Activated T-cell treated with anti-CD3 and anti-CD28 coated beads for 1 hour (primary cell): ENCODE measurements at regions not wholly inside any gene's neighbourhood (a gene's known extent, or its start where the extent isn't known, plus 50 kb on each side); places are given as distances from the start of the nearest gene placed in this dataset.
"Not testable (repeated sequence)": the region's sequence is repeated elsewhere in the genome, so short reads cannot be mapped to it uniquely, and the experiment has no call there.

Experiments
- DNase-seq: peaks from one replicate; pipeline ENCODE4 v3.0.0-alpha.2; 2020; ENCODE audit warnings: low read depth

- no peak for DNase-seq
These were observed 230.2 kb upstream of the HES1 start for GRCh38 chr3:193905541-193906396.

GRCh38 chr3:193906849-193907410, 229.0 kb upstream of the HES1 start:
- DNase-seq = no peak

GRCh38 chr3:193908181-193908744, 227.7 kb upstream of the HES1 start:
- no peak for DNase-seq

GRCh38 chr3:193909387-193909786, 226.6 kb upstream of the HES1 start:
- no peak for DNase-seq

GRCh38 chr3:193910310-193910709, 225.6 kb upstream of the HES1 start:
- no peak for DNase-seq

- DNase-seq = no peak
These were observed 224.8 kb upstream of the HES1 start for GRCh38 chr3:193910886-193911738.

GRCh38 chr3:193911784-193912340, 224.1 kb upstream of the HES1 start:
- DNase-seq = no peak

- no peak for DNase-seq
These were observed 223.2 kb upstream of the HES1 start for GRCh38 chr3:193912621-193913178.

GRCh38 chr3:193914602-193915001, 221.3 kb upstream of the HES1 start:
- DNase-seq = no peak

GRCh38 chr3:193915099-193915498, 220.8 kb upstream of the HES1 start:
- DNase-seq = no peak

GRCh38 chr3:193915613-193916012, 220.3 kb upstream of the HES1 start:
- DNase-seq = no peak

GRCh38 chr3:193917158-193917557, 218.8 kb upstream of the HES1 start:
- DNase-seq = no peak

GRCh38 chr3:193921465-193921864, 214.5 kb upstream of the HES1 start:
- no peak for DNase-seq

GRCh38 chr3:193922034-193922774, 213.7 kb upstream of the HES1 start:
- no peak for DNase-seq

- DNase-seq = not testable (repeated sequence)
These were observed 212.0 kb upstream of the HES1 start for GRCh38 chr3:193923958-193924357.

- DNase-seq = not testable (repeated sequence)
These were observed 209.9 kb upstream of the HES1 start for GRCh38 chr3:193926071-193926470.

- not testable (repeated sequence) for DNase-seq
These were observed 208.3 kb upstream of the HES1 start for GRCh38 chr3:193927413-193928206.

GRCh38 chr3:193928354-193929209, 207.4 kb upstream of the HES1 start:
- DNase-seq = no peak

- no peak for DNase-seq
These were observed 206.6 kb upstream of the HES1 start for GRCh38 chr3:193929373-193929772.
